ENCODE measurements at regions not wholly inside any gene's neighbourhood (a gene's known extent, or its start where the extent isn't known, plus 50 kb on each side); places are given as distances from the start of the nearest gene placed in this dataset.

GRCh38 chr18:7360606-7361170 lies 129.8 kb downstream of the LRRC30 start:
- no peak for TF ChIP-seq CTCF (IDR thresholded peaks at IDR 0.05; ENCODE audit: partially characterized antibody, unreplicated experiment)
- no peaks in the 10 kb centered on the region for H3K4me1 Mint-ChIP-seq (ENCODE audit: low read depth, unreplicated experiment)
- no peak overlapping the region for H3K27ac Mint-ChIP-seq (ENCODE audit: unreplicated experiment)
- peaks cover 5% of the 10 kb centered on the region for H3K36me3 Mint-ChIP-seq (ENCODE audit: unreplicated experiment)
- H3K9me3 Mint-ChIP-seq (ENCODE audit: unreplicated experiment) = peaks cover 5% of the 10 kb centered on the region
- no peak overlapping the region for H3K4me3 Mint-ChIP-seq (ENCODE audit: unreplicated experiment)
- no peaks in the 10 kb centered on the region for H3K27me3 Mint-ChIP-seq (ENCODE audit: unreplicated experiment)
- DNase-seq = no peak

GRCh38 chr18:7363338-7363737 lies 132.4 kb downstream of the LRRC30 start:
- Mint-ChIP-seq H3K9me3 (ENCODE audit: unreplicated experiment) (peaks cover 5% of the 10 kb centered on the region), H3K27ac (ENCODE audit: unreplicated experiment) (no peak overlapping the region), H3K27me3 (ENCODE audit: unreplicated experiment) (no peaks in the 10 kb centered on the region), H3K36me3 (ENCODE audit: unreplicated experiment) (peaks cover 5% of the 10 kb centered on the region), H3K4me1 (ENCODE audit: low read depth, unreplicated experiment) (no peaks in the 10 kb centered on the region), H3K4me3 (ENCODE audit: unreplicated experiment) (no peak overlapping the region)
- no peak for DNase-seq
- no peak for TF ChIP-seq CTCF (IDR thresholded peaks at IDR 0.05; ENCODE audit: partially characterized antibody, unreplicated experiment)

GRCh38 chr18:7366597-7366996 lies 135.7 kb downstream of the LRRC30 start:
- H3K27ac Mint-ChIP-seq (ENCODE audit: unreplicated experiment) = no peak overlapping the region
- no peak for DNase-seq

GRCh38 chr18:7367336-7367735 lies 136.4 kb downstream of the LRRC30 start:
- no peak for TF ChIP-seq CTCF (IDR thresholded peaks at IDR 0.05; ENCODE audit: partially characterized antibody, unreplicated experiment)
- H3K4me1 Mint-ChIP-seq (ENCODE audit: low read depth, unreplicated experiment) = no peaks in the 10 kb centered on the region
- peaks cover 1% of the 10 kb centered on the region for H3K9me3 Mint-ChIP-seq (ENCODE audit: unreplicated experiment)
- H3K4me3 Mint-ChIP-seq (ENCODE audit: unreplicated experiment) = no peak overlapping the region
- no peaks in the 10 kb centered on the region for H3K36me3 Mint-ChIP-seq (ENCODE audit: unreplicated experiment)
- no peaks in the 10 kb centered on the region for H3K27me3 Mint-ChIP-seq (ENCODE audit: unreplicated experiment)
- H3K27ac Mint-ChIP-seq (ENCODE audit: unreplicated experiment) = no peak overlapping the region
- DNase-seq = no peak

More at GRCh38 chr18:7366597-7366996, 135.7 kb downstream of the LRRC30 start:
- H3K36me3 Mint-ChIP-seq (ENCODE audit: unreplicated experiment) = no peaks in the 10 kb centered on the region
- peaks cover 1% of the 10 kb centered on the region for H3K9me3 Mint-ChIP-seq (ENCODE audit: unreplicated experiment)
- H3K27me3 Mint-ChIP-seq (ENCODE audit: unreplicated experiment) = no peaks in the 10 kb centered on the region
- no peaks in the 10 kb centered on the region for H3K4me1 Mint-ChIP-seq (ENCODE audit: low read depth, unreplicated experiment)
- no peak overlapping the region for H3K4me3 Mint-ChIP-seq (ENCODE audit: unreplicated experiment)
- TF ChIP-seq CTCF (IDR thresholded peaks at IDR 0.05; ENCODE audit: partially characterized antibody, unreplicated experiment) = no peak

GRCh38 chr18:7369006-7369405 lies 138.1 kb downstream of the LRRC30 start:
- no peak overlapping the region for H3K27ac Mint-ChIP-seq (ENCODE audit: unreplicated experiment)
- DNase-seq = no peak

More at GRCh38 chr18:7369006-7369405, 138.1 kb downstream of the LRRC30 start:
- no peak overlapping the region for H3K4me3 Mint-ChIP-seq (ENCODE audit: unreplicated experiment)
- H3K27me3 Mint-ChIP-seq (ENCODE audit: unreplicated experiment) = no peaks in the 10 kb centered on the region
- no peaks in the 10 kb centered on the region for H3K4me1 Mint-ChIP-seq (ENCODE audit: low read depth, unreplicated experiment)
- H3K36me3 Mint-ChIP-seq (ENCODE audit: unreplicated experiment) = no peaks in the 10 kb centered on the region
- H3K9me3 Mint-ChIP-seq (ENCODE audit: unreplicated experiment) = no peaks in the 10 kb centered on the region
- no peak for TF ChIP-seq CTCF (IDR thresholded peaks at IDR 0.05; ENCODE audit: partially characterized antibody, unreplicated experiment)
